ENCODE measurements at regions not wholly inside any gene's neighbourhood (a gene's known extent, or its start where the extent isn't known, plus 50 kb on each side); places are given as distances from the start of the nearest gene placed in this dataset.

- TF ChIP-seq CTCF (conservative IDR thresholded peaks at IDR 0.05 in 1 of 2, IDR thresholded peaks at IDR 0.05 in 1 of 2; ENCODE audit: low read depth in 1 of 2, low read length in 2 of 2) (no peak), EZH2 (IDR thresholded peaks at IDR 0.05; ENCODE audit: low read length, missing control alignments) (no peak)
These were observed 83.5 kb upstream of the GREM2 start for GRCh38 chr1:240695416-240695815.

All from fibroblast of lung (primary cell).